ENCODE measurements at regions not wholly inside any gene's neighbourhood (a gene's known extent, or its start where the extent isn't known, plus 50 kb on each side); places are given as distances from the start of the nearest gene placed in this dataset.
"Not testable (repeated sequence)": the region's sequence is repeated elsewhere in the genome, so short reads cannot be mapped to it uniquely, and the experiment has no call there.

DNA sequence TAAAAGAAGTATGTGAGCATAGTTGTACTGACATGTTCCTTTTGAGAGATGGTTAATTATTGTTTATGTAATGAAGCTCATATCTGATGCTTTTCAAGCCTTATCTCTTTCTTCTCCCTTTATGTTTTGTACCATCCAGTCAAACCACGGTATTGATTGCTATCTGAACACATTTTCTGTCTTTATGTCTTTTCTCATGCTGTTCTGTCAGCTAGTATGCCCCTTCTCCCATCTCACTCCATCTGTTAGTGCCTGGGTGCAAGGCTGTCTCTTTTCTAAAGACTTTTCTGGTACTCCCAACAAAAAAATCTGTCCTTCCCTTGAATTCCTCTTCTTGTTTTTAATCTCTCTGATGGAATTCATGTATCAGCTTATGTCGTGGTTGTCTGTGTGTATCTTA, 883.8 kb upstream of the IGFBP7 start:
- Histone ChIP-seq H3K4me3 (ENCODE audit: low read length in 3 of 3) (no peak overlapping the region), H3K36me3 (ENCODE audit: control insufficient read depth in 3 of 3, insufficient read depth in 3 of 3, low read length in 3 of 3) (no peaks in the 10 kb centered on the region), H3K9me3 (ENCODE audit: control insufficient read depth in 3 of 3, low read length in 3 of 3) (no peaks in the 10 kb centered on the region), H3K4me1 (ENCODE audit: control insufficient read depth in 3 of 3, insufficient read depth in 3 of 3, low read length in 3 of 3) (no peaks in the 10 kb centered on the region), H3K27ac (ENCODE audit: low read depth, low read length) (no peak overlapping the region), H3K9ac (ENCODE audit: low read depth in 1 of 3, low read length in 3 of 3) (no peak overlapping the region), H3K27me3 (ENCODE audit: control insufficient read depth in 3 of 3, insufficient read depth in 3 of 3, low read length in 3 of 3) (no peaks in the 10 kb centered on the region)

DNA sequence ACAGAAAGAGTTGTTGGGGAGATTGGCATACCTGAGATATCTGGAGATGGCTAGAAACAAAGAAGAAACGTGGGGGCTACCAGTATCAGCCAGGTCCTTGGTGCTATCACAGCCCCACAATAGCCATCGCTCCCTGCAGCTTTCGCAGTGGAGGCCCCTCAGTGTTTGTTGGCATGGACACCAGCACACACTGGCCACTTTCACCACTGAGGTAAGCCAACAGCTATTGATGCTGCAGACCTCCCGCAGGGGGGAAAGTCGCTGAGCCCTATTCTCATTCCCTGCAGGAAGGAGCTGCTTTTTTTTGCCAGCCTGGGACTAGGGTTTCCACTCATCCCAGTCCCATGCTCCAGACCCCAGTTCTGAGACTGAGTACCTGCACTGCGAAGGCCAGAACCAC, 879.2 kb upstream of the IGFBP7 start:
- Histone ChIP-seq H3K9ac (ENCODE audit: low read depth in 1 of 3, low read length in 3 of 3) (no peak overlapping the region), H3K36me3 (ENCODE audit: control insufficient read depth in 3 of 3, insufficient read depth in 3 of 3, low read length in 3 of 3) (no peaks in the 10 kb centered on the region), H3K27me3 (ENCODE audit: control insufficient read depth in 3 of 3, insufficient read depth in 3 of 3, low read length in 3 of 3) (no peaks in the 10 kb centered on the region), H3K27ac (ENCODE audit: low read depth, low read length) (no peak overlapping the region), H3K4me3 (ENCODE audit: low read length in 3 of 3) (no peak overlapping the region), H3K9me3 (ENCODE audit: control insufficient read depth in 3 of 3, low read length in 3 of 3) (no peaks in the 10 kb centered on the region), H3K4me1 (ENCODE audit: control insufficient read depth in 3 of 3, insufficient read depth in 3 of 3, low read length in 3 of 3) (no peaks in the 10 kb centered on the region)

DNA sequence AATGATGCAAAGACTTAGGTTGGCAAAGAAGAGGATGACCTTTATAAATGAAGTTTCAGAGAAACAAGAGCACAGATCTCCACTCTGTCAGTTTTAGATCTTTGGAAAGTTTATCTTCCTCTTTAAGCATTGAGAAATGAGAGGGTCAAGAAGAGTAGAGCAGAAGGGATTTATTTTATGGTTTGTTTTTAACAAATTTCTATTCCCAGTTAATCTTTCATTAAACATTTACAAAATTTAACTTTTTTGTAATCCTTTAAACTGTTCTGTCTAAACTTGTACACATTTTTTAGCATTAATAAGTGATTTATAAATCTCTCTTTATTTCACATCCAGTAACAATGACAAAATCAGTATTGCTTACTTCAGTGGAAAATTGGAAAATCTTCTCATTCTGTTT, 875.0 kb upstream of the IGFBP7 start:
- Histone ChIP-seq H3K4me3 (ENCODE audit: low read length in 3 of 3) (no peak overlapping the region), H3K9me3 (ENCODE audit: control insufficient read depth in 3 of 3, low read length in 3 of 3) (no peaks in the 10 kb centered on the region), H3K27ac (ENCODE audit: low read depth, low read length) (no peak overlapping the region), H3K27me3 (ENCODE audit: control insufficient read depth in 3 of 3, insufficient read depth in 3 of 3, low read length in 3 of 3) (no peaks in the 10 kb centered on the region), H3K36me3 (ENCODE audit: control insufficient read depth in 3 of 3, insufficient read depth in 3 of 3, low read length in 3 of 3) (no peaks in the 10 kb centered on the region), H3K4me1 (ENCODE audit: control insufficient read depth in 3 of 3, insufficient read depth in 3 of 3, low read length in 3 of 3) (no peaks in the 10 kb centered on the region), H3K9ac (ENCODE audit: low read depth in 1 of 3, low read length in 3 of 3) (no peak overlapping the region)

DNA sequence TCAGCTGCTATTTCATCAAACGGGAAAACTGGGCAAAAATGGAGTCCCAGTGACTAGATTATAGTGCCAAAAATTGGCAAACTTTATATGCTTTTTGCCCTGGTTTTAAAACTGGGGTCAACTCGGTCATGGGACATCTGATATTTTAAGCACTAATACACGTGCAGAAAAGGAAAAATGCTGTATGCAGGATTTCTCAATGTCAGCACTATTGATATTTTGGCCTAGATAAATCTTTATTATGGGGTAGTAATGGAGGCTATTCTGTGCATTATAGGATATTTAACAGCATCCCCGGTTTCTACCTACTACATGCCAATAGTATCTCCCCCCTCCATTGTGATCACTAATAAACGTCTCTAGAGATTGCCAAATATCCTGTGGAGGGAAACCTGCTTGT, 870.9 kb upstream of the IGFBP7 start:
- Histone ChIP-seq H3K27me3 (ENCODE audit: control insufficient read depth in 3 of 3, insufficient read depth in 3 of 3, low read length in 3 of 3) (no peaks in the 10 kb centered on the region), H3K9me3 (ENCODE audit: control insufficient read depth in 3 of 3, low read length in 3 of 3) (no peaks in the 10 kb centered on the region), H3K27ac (ENCODE audit: low read depth, low read length) (no peak overlapping the region), H3K36me3 (ENCODE audit: control insufficient read depth in 3 of 3, insufficient read depth in 3 of 3, low read length in 3 of 3) (no peaks in the 10 kb centered on the region), H3K4me3 (ENCODE audit: low read length in 3 of 3) (no peak overlapping the region), H3K9ac (ENCODE audit: low read depth in 1 of 3, low read length in 3 of 3) (no peak overlapping the region), H3K4me1 (ENCODE audit: control insufficient read depth in 3 of 3, insufficient read depth in 3 of 3, low read length in 3 of 3) (no peaks in the 10 kb centered on the region)

DNA sequence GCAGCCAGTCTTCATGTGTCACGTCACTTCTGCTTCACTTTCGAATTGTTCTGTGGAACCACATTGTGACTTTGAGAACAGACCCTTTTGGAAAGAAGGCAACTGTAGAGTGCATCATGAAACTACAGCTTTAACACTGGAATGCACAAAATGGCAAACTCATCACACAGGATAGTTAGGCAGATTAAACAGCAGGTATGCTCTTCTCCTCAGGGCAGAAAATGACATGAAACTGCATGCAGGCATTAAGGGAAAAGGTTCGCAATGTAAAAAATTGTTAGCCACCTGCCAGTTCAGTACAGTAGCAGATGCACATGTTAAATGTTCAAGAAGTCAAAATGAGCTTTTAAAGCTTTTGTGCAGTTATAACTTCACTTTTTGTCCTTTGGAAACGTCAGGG, 864.6 kb upstream of the IGFBP7 start:
- Histone ChIP-seq H3K4me3 (ENCODE audit: low read length in 3 of 3) (no peak overlapping the region), H3K9ac (ENCODE audit: low read depth in 1 of 3, low read length in 3 of 3) (no peak overlapping the region), H3K27ac (ENCODE audit: low read depth, low read length) (no peak overlapping the region), H3K4me1 (ENCODE audit: control insufficient read depth in 3 of 3, insufficient read depth in 3 of 3, low read length in 3 of 3) (no peaks in the 10 kb centered on the region), H3K27me3 (ENCODE audit: control insufficient read depth in 3 of 3, insufficient read depth in 3 of 3, low read length in 3 of 3) (no peaks in the 10 kb centered on the region), H3K36me3 (ENCODE audit: control insufficient read depth in 3 of 3, insufficient read depth in 3 of 3, low read length in 3 of 3) (no peaks in the 10 kb centered on the region), H3K9me3 (ENCODE audit: control insufficient read depth in 3 of 3, low read length in 3 of 3) (no peaks in the 10 kb centered on the region)

DNA sequence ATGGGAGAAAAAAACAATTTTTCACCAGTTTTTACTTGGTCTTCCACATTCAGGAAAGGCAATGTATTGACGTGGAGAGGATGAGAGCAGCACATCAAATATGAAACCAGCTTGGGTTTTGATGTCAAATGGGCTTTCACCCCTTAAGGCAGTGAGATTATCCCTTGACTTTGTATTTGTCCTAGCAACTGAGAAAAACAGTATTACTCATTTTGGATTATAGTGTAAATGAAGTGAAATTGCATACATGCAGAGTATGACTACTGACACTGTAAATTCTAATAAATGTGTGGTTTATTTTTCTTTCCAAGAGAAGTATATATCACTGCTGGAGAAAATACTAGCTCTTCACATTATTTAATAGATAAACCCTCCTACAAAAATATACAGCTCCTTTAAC, 863.6 kb upstream of the IGFBP7 start:
- Histone ChIP-seq H3K27me3 (ENCODE audit: control insufficient read depth in 3 of 3, insufficient read depth in 3 of 3, low read length in 3 of 3) (no peaks in the 10 kb centered on the region), H3K36me3 (ENCODE audit: control insufficient read depth in 3 of 3, insufficient read depth in 3 of 3, low read length in 3 of 3) (no peaks in the 10 kb centered on the region), H3K9ac (ENCODE audit: low read depth in 1 of 3, low read length in 3 of 3) (no peak overlapping the region), H3K4me1 (ENCODE audit: control insufficient read depth in 3 of 3, insufficient read depth in 3 of 3, low read length in 3 of 3) (no peaks in the 10 kb centered on the region), H3K4me3 (ENCODE audit: low read length in 3 of 3) (no peak overlapping the region), H3K27ac (ENCODE audit: low read depth, low read length) (no peak overlapping the region), H3K9me3 (ENCODE audit: control insufficient read depth in 3 of 3, low read length in 3 of 3) (no peaks in the 10 kb centered on the region)

DNA sequence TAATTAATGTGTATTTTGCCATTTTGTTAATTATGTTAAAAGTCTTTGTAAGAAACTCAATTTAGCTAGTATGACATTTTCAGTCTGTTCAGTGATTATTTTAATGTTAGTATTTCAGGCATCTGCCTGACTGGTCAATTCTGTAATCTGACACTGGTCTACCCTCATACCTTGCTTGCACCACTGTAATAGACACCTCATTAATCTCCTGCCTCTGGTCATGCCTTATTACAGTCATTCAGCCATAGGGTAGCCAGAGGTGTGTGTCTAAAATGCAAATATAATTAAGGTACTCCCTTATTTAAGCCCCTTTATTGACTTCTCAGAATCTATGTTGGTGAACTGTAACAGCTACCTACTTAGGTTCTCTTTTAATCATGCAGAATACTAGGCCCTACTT, 861.1 kb upstream of the IGFBP7 start:
- H3K4me3 ChIP-seq (ENCODE audit: low read length in 3 of 3) = no peak overlapping the region
- H3K27me3 ChIP-seq (ENCODE audit: control insufficient read depth in 3 of 3, insufficient read depth in 3 of 3, low read length in 3 of 3) = no peaks in the 10 kb centered on the region
- no peaks in the 10 kb centered on the region for H3K36me3 ChIP-seq (ENCODE audit: control insufficient read depth in 3 of 3, insufficient read depth in 3 of 3, low read length in 3 of 3)
- H3K9me3 ChIP-seq (ENCODE audit: control insufficient read depth in 3 of 3, low read length in 3 of 3) = no peaks in the 10 kb centered on the region
- no peaks in the 10 kb centered on the region for H3K4me1 ChIP-seq (ENCODE audit: control insufficient read depth in 3 of 3, insufficient read depth in 3 of 3, low read length in 3 of 3)
- H3K9ac ChIP-seq (ENCODE audit: low read depth in 1 of 3, low read length in 3 of 3) = no peak overlapping the region
- H3K27ac ChIP-seq (ENCODE audit: low read depth, low read length) = no peak overlapping the region

DNA sequence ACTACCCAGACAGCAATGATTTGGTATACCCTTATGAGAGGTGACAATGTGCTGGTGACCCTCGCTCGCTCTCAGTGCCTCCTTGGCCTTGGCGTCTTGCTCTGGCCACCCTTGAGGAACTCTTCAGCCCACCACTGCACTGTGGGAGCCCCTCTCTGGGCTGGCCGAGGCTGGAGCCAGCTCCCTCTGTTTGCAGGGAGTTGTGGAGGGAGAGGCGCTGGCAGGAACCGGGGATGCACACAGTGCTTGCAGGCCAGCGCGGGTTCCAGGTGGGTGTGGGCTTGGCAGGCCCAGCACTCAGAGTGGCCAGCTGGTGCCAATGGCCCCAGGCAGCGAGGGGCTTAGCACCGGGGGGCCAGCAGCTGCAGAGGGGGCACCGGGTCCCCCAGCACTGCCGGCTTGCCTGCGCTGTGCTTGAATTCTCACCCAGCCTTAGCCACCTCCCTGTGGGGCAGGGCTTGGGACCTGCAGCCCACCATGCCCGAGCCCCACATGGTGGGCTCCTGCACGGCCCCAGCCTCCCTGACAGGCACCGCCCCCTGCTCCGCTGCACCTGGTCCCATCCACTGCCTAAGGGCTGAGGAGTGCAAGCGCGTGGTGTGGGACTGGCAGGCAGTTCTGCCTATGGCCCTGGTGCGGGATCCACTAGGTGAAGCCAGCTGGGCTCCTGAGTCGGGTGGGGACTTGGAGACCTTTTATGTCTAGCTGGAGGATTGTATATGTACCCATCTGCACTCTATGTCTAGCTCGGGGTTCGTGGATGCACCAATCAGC, 857.0 kb upstream of the IGFBP7 start:
- Histone ChIP-seq H3K4me3 (ENCODE audit: low read length in 3 of 3) (no peak overlapping the region), H3K9me3 (ENCODE audit: control insufficient read depth in 3 of 3, low read length in 3 of 3) (no peaks in the 10 kb centered on the region), H3K27me3 (ENCODE audit: control insufficient read depth in 3 of 3, insufficient read depth in 3 of 3, low read length in 3 of 3) (no peaks in the 10 kb centered on the region), H3K27ac (ENCODE audit: low read depth, low read length) (no peak overlapping the region), H3K9ac (ENCODE audit: low read depth in 1 of 3, low read length in 3 of 3) (no peak overlapping the region), H3K36me3 (ENCODE audit: control insufficient read depth in 3 of 3, insufficient read depth in 3 of 3, low read length in 3 of 3) (no peaks in the 10 kb centered on the region), H3K4me1 (ENCODE audit: control insufficient read depth in 3 of 3, insufficient read depth in 3 of 3, low read length in 3 of 3) (no peaks in the 10 kb centered on the region)

DNA sequence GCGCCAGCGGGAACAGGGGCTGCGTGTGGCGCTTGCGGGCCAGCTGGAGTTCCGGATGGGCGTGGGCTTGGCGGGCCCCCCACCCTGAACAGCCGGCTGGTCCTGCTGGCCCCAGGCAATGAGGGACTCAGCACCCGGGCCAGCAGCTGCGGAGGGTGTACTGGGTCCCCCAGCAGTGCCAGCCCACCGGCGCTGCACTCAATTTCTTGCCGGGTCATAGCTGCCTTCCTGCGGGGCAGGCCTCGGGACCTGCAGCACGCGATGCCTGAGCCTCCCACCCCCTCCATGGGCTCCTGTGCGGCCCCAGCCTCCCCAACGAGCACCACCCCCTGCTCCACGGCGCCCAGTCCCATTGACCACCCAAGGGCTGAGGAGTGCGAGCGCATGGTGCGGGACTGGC, 855.2 kb upstream of the IGFBP7 start:
- H3K27me3 ChIP-seq (ENCODE audit: control insufficient read depth in 3 of 3, insufficient read depth in 3 of 3, low read length in 3 of 3); H3K4me3 ChIP-seq (ENCODE audit: low read length in 3 of 3); H3K9ac ChIP-seq (ENCODE audit: low read depth in 1 of 3, low read length in 3 of 3); H3K27ac ChIP-seq (ENCODE audit: low read depth, low read length); H3K9me3 ChIP-seq (ENCODE audit: control insufficient read depth in 3 of 3, low read length in 3 of 3); H3K4me1 ChIP-seq (ENCODE audit: control insufficient read depth in 3 of 3, insufficient read depth in 3 of 3, low read length in 3 of 3); H3K36me3 ChIP-seq (ENCODE audit: control insufficient read depth in 3 of 3, insufficient read depth in 3 of 3, low read length in 3 of 3): not testable (repeated sequence)

DNA sequence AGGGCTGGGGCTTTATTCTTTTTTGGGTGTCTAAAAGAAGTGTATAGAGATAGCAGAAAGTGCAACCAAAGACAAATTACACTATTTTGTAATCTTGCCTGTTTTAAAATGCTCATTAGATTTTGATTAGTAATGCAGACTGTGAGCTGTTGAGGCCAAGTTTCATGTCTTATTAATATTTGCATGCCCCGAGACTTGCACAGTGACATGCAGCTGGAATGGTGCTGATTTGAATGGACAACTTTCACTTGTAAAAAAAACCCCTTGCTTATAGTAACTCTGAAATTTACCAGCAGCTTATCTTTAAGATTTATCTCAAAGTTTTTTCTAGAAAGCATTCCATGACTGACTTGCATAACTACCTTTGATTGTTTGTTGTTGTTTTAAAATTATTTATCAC, 835.1 kb upstream of the IGFBP7 start:
- H3K36me3 ChIP-seq (ENCODE audit: control insufficient read depth in 3 of 3, insufficient read depth in 3 of 3, low read length in 3 of 3) = no peaks in the 10 kb centered on the region
- no peaks in the 10 kb centered on the region for H3K9me3 ChIP-seq (ENCODE audit: control insufficient read depth in 3 of 3, low read length in 3 of 3)
- no peaks in the 10 kb centered on the region for H3K4me1 ChIP-seq (ENCODE audit: control insufficient read depth in 3 of 3, insufficient read depth in 3 of 3, low read length in 3 of 3)
- H3K27me3 ChIP-seq (ENCODE audit: control insufficient read depth in 3 of 3, insufficient read depth in 3 of 3, low read length in 3 of 3) = no peaks in the 10 kb centered on the region
- H3K27ac ChIP-seq (ENCODE audit: low read depth, low read length) = no peak overlapping the region
- no peak overlapping the region for H3K4me3 ChIP-seq (ENCODE audit: low read length in 3 of 3)
- H3K9ac ChIP-seq (ENCODE audit: low read depth in 1 of 3, low read length in 3 of 3) = no peak overlapping the region

Measured in skeletal muscle tissue (tissue), 3 donors.